Activated CD8-positive, alpha-beta memory T cell treated with anti-CD3 and anti-CD28 coated beads for 4 hours (primary cell): ENCODE measurements at regions not wholly inside any gene's neighbourhood (a gene's known extent, or its start where the extent isn't known, plus 50 kb on each side); places are given as distances from the start of the nearest gene placed in this dataset.
"Not testable (repeated sequence)": the region's sequence is repeated elsewhere in the genome, so short reads cannot be mapped to it uniquely, and the experiment has no call there.

Experiments used
- DNase-seq, 2 donors: peaks; one replicate each; pipeline ENCODE4 v3.0.0-alpha.2; 2020; ENCODE audit warnings: low read depth in 2 of 2

DNA sequence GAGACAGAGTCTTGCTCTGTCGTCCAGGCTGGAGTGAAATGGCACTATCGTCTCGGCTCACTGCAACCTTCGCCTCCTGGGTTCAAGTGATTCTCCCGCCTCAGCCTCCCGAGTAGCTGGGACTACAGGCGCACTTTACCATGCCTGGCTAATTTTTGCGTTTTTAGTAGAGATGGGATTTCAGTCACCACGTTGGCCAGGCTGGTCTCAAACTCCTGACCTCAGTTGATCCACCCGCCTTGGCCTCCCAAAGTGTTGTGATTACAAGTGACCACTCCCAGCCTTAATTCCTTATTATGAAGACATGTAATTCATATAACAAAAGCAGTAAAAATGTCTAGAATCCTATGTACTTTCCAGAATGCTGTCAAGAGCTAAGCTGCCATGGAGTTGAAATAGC is 434.5 kb upstream of the ZNG1F start:
- not testable (repeated sequence) for DNase-seq

GRCh38 chr9:41619254-41619653 is 430.1 kb upstream of the ZNG1F start:
- DNase-seq, result not testable (repeated sequence)

DNA sequence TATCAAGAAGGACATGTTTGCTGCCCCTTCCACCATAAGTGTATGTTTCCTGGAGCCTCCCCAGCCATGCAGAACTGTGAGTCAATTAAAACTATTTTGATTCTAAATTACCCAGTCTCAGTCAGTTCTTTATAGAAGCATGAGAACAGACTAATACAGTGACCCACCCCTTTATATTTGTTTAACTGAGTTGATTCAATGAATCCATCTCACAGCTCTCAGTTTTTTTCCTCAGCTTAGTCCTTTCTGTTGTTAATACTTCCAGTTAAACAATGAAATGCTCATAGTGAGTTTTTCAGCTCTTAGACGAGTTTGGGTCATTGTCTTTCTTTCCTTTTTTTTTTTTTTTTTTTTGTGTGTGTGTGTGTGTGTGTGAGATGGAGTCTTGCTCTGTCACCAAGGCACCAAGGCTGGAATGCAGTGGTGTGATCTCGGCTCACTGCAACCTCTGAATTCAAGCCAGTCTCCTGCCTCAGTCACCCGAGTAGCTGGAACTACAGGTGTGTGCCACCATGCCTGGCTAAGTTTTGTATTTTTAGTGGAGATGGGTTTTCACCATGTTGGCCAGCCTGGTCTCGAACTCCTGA is 417.9 kb upstream of the ZNG1F start:
- DNase-seq, result not testable (repeated sequence)

- DNase-seq, result not testable (repeated sequence)
Observed at GRCh38 chr9:41565572-41565971, 376.5 kb upstream of the ZNG1F start.
